Gastroesophageal sphincter (tissue), 3 donors: ENCODE measurements at regions not wholly inside any gene's neighbourhood (a gene's known extent, or its start where the extent isn't known, plus 50 kb on each side); places are given as distances from the start of the nearest gene placed in this dataset.

Source experiments
- CTCF ChIP-seq, 4 experiments: fragments of 200-600 bp in 2 of 4; fragments of 450-650 bp in 2 of 4; sonication (generic) in 1 of 4; IDR thresholded peaks; one replicate each; pipeline ENCODE4 v1.5.1; 2017 to 2019; ENCODE audit warnings: antibody characterized with exemption in 4 of 4, mild to moderate bottlenecking in 2 of 4, moderate library complexity in 2 of 4
- EP300 ChIP-seq: sonication (generic); formaldehyde crosslinking; IDR thresholded peaks from one replicate; pipeline ENCODE4 v1.6.1; 2017; ENCODE audit warnings: antibody characterized with exemption, mild to moderate bottlenecking
- POLR2A ChIP-seq, 2 donors: fragments of 450-650 bp; IDR thresholded peaks; one replicate each; pipeline ENCODE4 v1.6.1; 2017; ENCODE audit warnings: antibody characterized with exemption in 2 of 2, mild to moderate bottlenecking in 2 of 2, moderate library complexity in 1 of 2

GRCh38 chr4:14893713-14894112 is 108.6 kb upstream of the CPEB2 start:
- TF ChIP-seq CTCF (IDR thresholded peaks at IDR 0.05) (no peak), POLR2A (IDR thresholded peaks at IDR 0.05) (no peak), EP300 (no peak)
